ENCODE measurements at regions not wholly inside any gene's neighbourhood (a gene's known extent, or its start where the extent isn't known, plus 50 kb on each side); places are given as distances from the start of the nearest gene placed in this dataset.
"Not testable (repeated sequence)": the region's sequence is repeated elsewhere in the genome, so short reads cannot be mapped to it uniquely, and the experiment has no call there.

GRCh38 chr1:38585971-38586370 is 273.6 kb downstream of the RRAGC start:
- no CpG with 5 or more reads among the region's 4 CpGs for WGBS (ENCODE audit: extremely low coverage, insufficient coverage, insufficient read length)
- Histone ChIP-seq H3K4ac (ENCODE audit: low read depth, low read length) (no peak overlapping the region), H3K4me2 (ENCODE audit: low read length) (no peak overlapping the region), H2AK5ac (ENCODE audit: low read length) (no peak overlapping the region), H3K4me3 (ENCODE audit: low read depth, low read length) (no peak overlapping the region), H2BK120ac (ENCODE audit: insufficient read depth, low read length, poor library complexity) (no peak overlapping the region), H3K14ac (ENCODE audit: low read length) (no peak overlapping the region), H3K27ac (ENCODE audit: low read depth, low read length) (no peak overlapping the region), H3K36me3 (ENCODE audit: control insufficient read depth in 1 of 2, insufficient read depth in 2 of 2, low read length in 2 of 2) (no peaks in the 10 kb centered on the region), H3K79me2 (ENCODE audit: control insufficient read depth, insufficient read depth, low read length, poor library complexity) (no peaks in the 10 kb centered on the region), H4K91ac (ENCODE audit: low read depth, low read length) (no peak overlapping the region), H4K8ac (ENCODE audit: low read depth, low read length) (no peak overlapping the region), H2BK12ac (ENCODE audit: low read length) (no peak overlapping the region), H4K12ac (ENCODE audit: low read depth, low read length) (no peak overlapping the region), H3K9ac (ENCODE audit: low read length) (no peak overlapping the region), H2AFZ (ENCODE audit: insufficient read depth, low read length, poor library complexity) (no peak overlapping the region), H3K79me1 (ENCODE audit: low read length) (no peaks in the 10 kb centered on the region), H2BK5ac (ENCODE audit: low read depth, low read length, poor library complexity) (no peak overlapping the region), H3K18ac (ENCODE audit: low read length) (no peak overlapping the region), H3K4me1 (ENCODE audit: control insufficient read depth in 1 of 2, insufficient read depth in 2 of 2, low read length in 2 of 2) (no peaks in the 10 kb centered on the region), H3K23ac (ENCODE audit: low read length) (no peak overlapping the region), H3K9me3 (ENCODE audit: insufficient read depth, low read depth, low read length) (peaks cover 2% of the 10 kb centered on the region), H3K27me3 (ENCODE audit: insufficient read depth, low read length) (no peaks in the 10 kb centered on the region)
- DNase-seq, result no peak

DNA sequence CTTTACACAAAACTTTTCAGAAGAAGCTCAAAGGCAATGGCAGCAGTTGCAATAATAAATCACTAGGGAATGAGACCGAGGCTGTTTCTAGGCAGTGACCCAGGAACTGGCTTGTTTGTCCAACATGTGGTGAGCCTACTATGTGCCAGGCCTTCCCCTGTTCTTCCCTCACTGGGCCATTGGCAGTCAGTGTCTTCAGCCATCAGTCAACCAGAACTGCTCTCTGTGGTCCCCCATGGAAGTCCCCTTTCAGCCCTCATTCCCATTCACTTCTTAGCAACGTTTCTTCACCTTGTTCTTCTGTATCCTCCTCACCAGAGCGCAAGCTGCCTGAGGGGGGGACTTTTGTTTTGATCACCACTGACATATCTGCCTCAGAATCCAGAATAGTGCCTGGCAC is 274.1 kb downstream of the RRAGC start:
- no peak overlapping the region for H3K4ac ChIP-seq (ENCODE audit: low read depth, low read length)
- H3K79me2 ChIP-seq (ENCODE audit: control insufficient read depth, insufficient read depth, low read length, poor library complexity), result no peaks in the 10 kb centered on the region
- H3K27ac ChIP-seq (ENCODE audit: low read depth, low read length), result no peak overlapping the region
- H2BK5ac ChIP-seq (ENCODE audit: low read depth, low read length, poor library complexity), result no peak overlapping the region
- H4K12ac ChIP-seq (ENCODE audit: low read depth, low read length), result no peak overlapping the region
- H4K8ac ChIP-seq (ENCODE audit: low read depth, low read length), result no peak overlapping the region
- no peaks in the 10 kb centered on the region for H3K4me1 ChIP-seq (ENCODE audit: control insufficient read depth in 1 of 2, insufficient read depth in 2 of 2, low read length in 2 of 2)
- no peak overlapping the region for H3K23ac ChIP-seq (ENCODE audit: low read length)
- no peak for DNase-seq
- H2BK12ac ChIP-seq (ENCODE audit: low read length), result no peak overlapping the region
- H3K36me3 ChIP-seq (ENCODE audit: control insufficient read depth in 1 of 2, insufficient read depth in 2 of 2, low read length in 2 of 2), result no peaks in the 10 kb centered on the region
- H3K14ac ChIP-seq (ENCODE audit: low read length), result no peak overlapping the region
- H3K9me3 ChIP-seq (ENCODE audit: insufficient read depth, low read depth, low read length), result peaks cover 2% of the 10 kb centered on the region
- no peaks in the 10 kb centered on the region for H3K27me3 ChIP-seq (ENCODE audit: insufficient read depth, low read length)
- H2AFZ ChIP-seq (ENCODE audit: insufficient read depth, low read length, poor library complexity), result no peak overlapping the region
- no peak overlapping the region for H4K91ac ChIP-seq (ENCODE audit: low read depth, low read length)
- H3K4me2 ChIP-seq (ENCODE audit: low read length), result no peak overlapping the region
- H2AK5ac ChIP-seq (ENCODE audit: low read length), result no peak overlapping the region
- H2BK120ac ChIP-seq (ENCODE audit: insufficient read depth, low read length, poor library complexity), result no peak overlapping the region
- H3K79me1 ChIP-seq (ENCODE audit: low read length), result no peaks in the 10 kb centered on the region
- H3K9ac ChIP-seq (ENCODE audit: low read length), result no peak overlapping the region
- WGBS (ENCODE audit: extremely low coverage, insufficient coverage, insufficient read length), result no CpG with 5 or more reads among the region's 3 CpGs
- no peak overlapping the region for H3K4me3 ChIP-seq (ENCODE audit: low read depth, low read length)
- H3K18ac ChIP-seq (ENCODE audit: low read length), result no peak overlapping the region

- H2AK5ac ChIP-seq (ENCODE audit: low read length), result no peak overlapping the region
- no peak overlapping the region for H3K18ac ChIP-seq (ENCODE audit: low read length)
- peaks cover 2% of the 10 kb centered on the region for H3K9me3 ChIP-seq (ENCODE audit: insufficient read depth, low read depth, low read length)
- no peaks in the 10 kb centered on the region for H3K27me3 ChIP-seq (ENCODE audit: insufficient read depth, low read length)
- no peak for DNase-seq
- H2AFZ ChIP-seq (ENCODE audit: insufficient read depth, low read length, poor library complexity), result no peak overlapping the region
- no peak overlapping the region for H3K4ac ChIP-seq (ENCODE audit: low read depth, low read length)
- no peaks in the 10 kb centered on the region for H3K79me2 ChIP-seq (ENCODE audit: control insufficient read depth, insufficient read depth, low read length, poor library complexity)
- WGBS (ENCODE audit: extremely low coverage, insufficient coverage, insufficient read length), result no CpG with 5 or more reads among the region's 11 CpGs
- H2BK5ac ChIP-seq (ENCODE audit: low read depth, low read length, poor library complexity), result no peak overlapping the region
- no peaks in the 10 kb centered on the region for H3K4me1 ChIP-seq (ENCODE audit: control insufficient read depth in 1 of 2, insufficient read depth in 2 of 2, low read length in 2 of 2)
- no peak overlapping the region for H2BK12ac ChIP-seq (ENCODE audit: low read length)
- no peak overlapping the region for H3K23ac ChIP-seq (ENCODE audit: low read length)
- no peak overlapping the region for H3K27ac ChIP-seq (ENCODE audit: low read depth, low read length)
- H3K36me3 ChIP-seq (ENCODE audit: control insufficient read depth in 1 of 2, insufficient read depth in 2 of 2, low read length in 2 of 2), result no peaks in the 10 kb centered on the region
- no peak overlapping the region for H4K12ac ChIP-seq (ENCODE audit: low read depth, low read length)
- no peak overlapping the region for H3K4me2 ChIP-seq (ENCODE audit: low read length)
- no peak overlapping the region for H3K9ac ChIP-seq (ENCODE audit: low read length)
- no peak overlapping the region for H4K91ac ChIP-seq (ENCODE audit: low read depth, low read length)
- no peak overlapping the region for H4K8ac ChIP-seq (ENCODE audit: low read depth, low read length)
- H2BK120ac ChIP-seq (ENCODE audit: insufficient read depth, low read length, poor library complexity), result no peak overlapping the region
- H3K14ac ChIP-seq (ENCODE audit: low read length), result no peak overlapping the region
- no peaks in the 10 kb centered on the region for H3K79me1 ChIP-seq (ENCODE audit: low read length)
- no peak overlapping the region for H3K4me3 ChIP-seq (ENCODE audit: low read depth, low read length)
Observed at GRCh38 chr1:38584448-38585355, 274.9 kb downstream of the RRAGC start.

DNA sequence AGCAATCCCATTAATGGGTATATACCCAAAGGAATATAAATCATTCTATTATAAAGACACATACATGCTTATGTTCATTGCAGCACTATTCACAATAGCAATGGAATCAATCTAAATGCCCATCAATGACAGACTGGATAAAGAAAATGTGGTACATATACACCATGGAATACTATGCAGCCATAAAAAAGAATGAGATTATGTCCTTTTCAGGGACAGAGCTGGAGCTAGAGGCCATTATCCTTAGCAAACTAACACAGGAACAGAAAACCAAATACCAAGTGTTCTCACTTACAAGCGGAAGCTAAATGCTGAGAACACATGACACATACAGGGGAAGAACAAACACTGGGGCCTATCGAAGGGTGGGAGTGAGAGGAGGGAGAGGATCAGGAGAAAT is 276.3 kb downstream of the RRAGC start:
- not testable (repeated sequence) for H3K79me1 ChIP-seq (ENCODE audit: low read length); H3K36me3 ChIP-seq (ENCODE audit: control insufficient read depth in 1 of 2, insufficient read depth in 2 of 2, low read length in 2 of 2); H2BK5ac ChIP-seq (ENCODE audit: low read depth, low read length, poor library complexity); H3K14ac ChIP-seq (ENCODE audit: low read length); H3K9me3 ChIP-seq (ENCODE audit: insufficient read depth, low read depth, low read length); H3K4me3 ChIP-seq (ENCODE audit: low read depth, low read length); H3K4ac ChIP-seq (ENCODE audit: low read depth, low read length); H3K79me2 ChIP-seq (ENCODE audit: control insufficient read depth, insufficient read depth, low read length, poor library complexity); DNase-seq; H2AFZ ChIP-seq (ENCODE audit: insufficient read depth, low read length, poor library complexity); H2BK120ac ChIP-seq (ENCODE audit: insufficient read depth, low read length, poor library complexity); H3K27ac ChIP-seq (ENCODE audit: low read depth, low read length); H3K9ac ChIP-seq (ENCODE audit: low read length); H3K4me1 ChIP-seq (ENCODE audit: control insufficient read depth in 1 of 2, insufficient read depth in 2 of 2, low read length in 2 of 2); H3K4me2 ChIP-seq (ENCODE audit: low read length); H3K23ac ChIP-seq (ENCODE audit: low read length); H2AK5ac ChIP-seq (ENCODE audit: low read length); H3K18ac ChIP-seq (ENCODE audit: low read length); H2BK12ac ChIP-seq (ENCODE audit: low read length); H4K91ac ChIP-seq (ENCODE audit: low read depth, low read length); H4K12ac ChIP-seq (ENCODE audit: low read depth, low read length); H4K8ac ChIP-seq (ENCODE audit: low read depth, low read length)
- WGBS (ENCODE audit: extremely low coverage, insufficient coverage, insufficient read length), result no CpG with 5 or more reads among the region's 2 CpGs
- H3K27me3 ChIP-seq (ENCODE audit: insufficient read depth, low read length), result peaks cover 12% of the 10 kb centered on the region

Measured in trophoblast cell (in vitro differentiated cells and primary cell).